ENCODE measurements at regions not wholly inside any gene's neighbourhood (a gene's known extent, or its start where the extent isn't known, plus 50 kb on each side); places are given as distances from the start of the nearest gene placed in this dataset.
"Not testable (repeated sequence)": the region's sequence is repeated elsewhere in the genome, so short reads cannot be mapped to it uniquely, and the experiment has no call there.

- no peak overlapping the region for H3K4me3 Mint-ChIP-seq
- H3K27ac Mint-ChIP-seq: no peak overlapping the region
- peaks cover 3% of the 10 kb centered on the region for H3K9me3 Mint-ChIP-seq
- H3K27me3 Mint-ChIP-seq: no peaks in the 10 kb centered on the region
- H3K36me3 Mint-ChIP-seq: no peaks in the 10 kb centered on the region
- no peaks in the 10 kb centered on the region for H3K4me1 Mint-ChIP-seq
- no peak for ATAC-seq
Observed at GRCh38 chr2:122750095-122750494, 994.6 kb downstream of the TSN start.

- Mint-ChIP-seq H3K36me3 (no peaks in the 10 kb centered on the region), H3K27ac (no peak overlapping the region), H3K27me3 (no peaks in the 10 kb centered on the region), H3K9me3 (peaks cover 3% of the 10 kb centered on the region), H3K4me3 (no peak overlapping the region), H3K4me1 (no peaks in the 10 kb centered on the region)
- no peak for ATAC-seq
Observed at GRCh38 chr2:122750808-122751207, 995.4 kb downstream of the TSN start.

- Mint-ChIP-seq H3K4me3 (no peak overlapping the region), H3K36me3 (no peaks in the 10 kb centered on the region), H3K4me1 (no peaks in the 10 kb centered on the region), H3K27me3 (no peaks in the 10 kb centered on the region), H3K9me3 (peaks cover 3% of the 10 kb centered on the region), H3K27ac (no peak overlapping the region)
- ATAC-seq: no peak
Observed at GRCh38 chr2:122753336-122753735, 997.9 kb downstream of the TSN start.

GRCh38 chr2:122754561-122754960, 999.1 kb downstream of the TSN start:
- H3K27ac Mint-ChIP-seq: no peak overlapping the region
- no peaks in the 10 kb centered on the region for H3K36me3 Mint-ChIP-seq

GRCh38 chr2:122755281-122755780, 999.9 kb downstream of the TSN start:
- no peaks in the 10 kb centered on the region for H3K4me1 Mint-ChIP-seq

More at GRCh38 chr2:122754561-122754960, 999.1 kb downstream of the TSN start:
- Mint-ChIP-seq H3K4me3 (no peak overlapping the region), H3K9me3 (peaks cover 3% of the 10 kb centered on the region), H3K4me1 (no peaks in the 10 kb centered on the region), H3K27me3 (no peaks in the 10 kb centered on the region)
- no peak for ATAC-seq

GRCh38 chr2:122758967-122759366, 1003.5 kb downstream of the TSN start:
- H3K36me3 Mint-ChIP-seq: no peaks in the 10 kb centered on the region

More at GRCh38 chr2:122755281-122755780, 999.9 kb downstream of the TSN start:
- Mint-ChIP-seq H3K4me3 (no peak overlapping the region), H3K27ac (no peak overlapping the region), H3K36me3 (no peaks in the 10 kb centered on the region), H3K27me3 (no peaks in the 10 kb centered on the region), H3K9me3 (peaks cover 3% of the 10 kb centered on the region)
- ATAC-seq: no peak

GRCh38 chr2:122764014-122764413, 1008.6 kb downstream of the TSN start:
- no peak for ATAC-seq
- Mint-ChIP-seq H3K4me1 (no peaks in the 10 kb centered on the region), H3K9me3 (peaks cover 11% of the 10 kb centered on the region), H3K27me3 (no peaks in the 10 kb centered on the region), H3K36me3 (no peaks in the 10 kb centered on the region), H3K4me3 (no peak overlapping the region), H3K27ac (no peak overlapping the region)

More at GRCh38 chr2:122758967-122759366, 1003.5 kb downstream of the TSN start:
- peak; percentile 24 for ATAC-seq
- H3K4me1 Mint-ChIP-seq: no peaks in the 10 kb centered on the region
- no peaks in the 10 kb centered on the region for H3K27me3 Mint-ChIP-seq
- peaks cover 9% of the 10 kb centered on the region for H3K9me3 Mint-ChIP-seq
- H3K4me3 Mint-ChIP-seq: no peak overlapping the region
- H3K27ac Mint-ChIP-seq: no peak overlapping the region

GRCh38 chr2:122780251-122780650, 1024.8 kb downstream of the TSN start:
- Mint-ChIP-seq H3K27ac (no peak overlapping the region), H3K4me1 (no peaks in the 10 kb centered on the region), H3K9me3 (peaks cover 6% of the 10 kb centered on the region), H3K27me3 (no peaks in the 10 kb centered on the region), H3K4me3 (no peak overlapping the region), H3K36me3 (no peaks in the 10 kb centered on the region)
- ATAC-seq: no peak

GRCh38 chr2:122794100-122794499, 1038.6 kb downstream of the TSN start:
- Mint-ChIP-seq H3K36me3 (no peaks in the 10 kb centered on the region), H3K4me3 (no peak overlapping the region), H3K9me3 (peaks cover 3% of the 10 kb centered on the region), H3K27ac (no peak overlapping the region), H3K4me1 (no peaks in the 10 kb centered on the region), H3K27me3 (no peaks in the 10 kb centered on the region)
- no peak for ATAC-seq

GRCh38 chr2:122795763-122796162, 1040.3 kb downstream of the TSN start:
- Mint-ChIP-seq H3K27me3 (no peaks in the 10 kb centered on the region), H3K9me3 (no peaks in the 10 kb centered on the region), H3K27ac (no peak overlapping the region), H3K36me3 (no peaks in the 10 kb centered on the region), H3K4me1 (no peaks in the 10 kb centered on the region), H3K4me3 (no peak overlapping the region)
- ATAC-seq: no peak

GRCh38 chr2:122799391-122799790, 1043.9 kb downstream of the TSN start:
- Mint-ChIP-seq H3K4me1 (no peaks in the 10 kb centered on the region), H3K27ac (no peak overlapping the region), H3K4me3 (no peak overlapping the region), H3K36me3 (no peaks in the 10 kb centered on the region), H3K9me3 (peaks cover 2% of the 10 kb centered on the region), H3K27me3 (no peaks in the 10 kb centered on the region)
- no peak for ATAC-seq

GRCh38 chr2:122800781-122801180, 1045.3 kb downstream of the TSN start:
- Mint-ChIP-seq H3K36me3 (no peaks in the 10 kb centered on the region), H3K9me3 (peaks cover 2% of the 10 kb centered on the region)
- no peak for ATAC-seq

GRCh38 chr2:122804494-122804893, 1049.0 kb downstream of the TSN start:
- no peaks in the 10 kb centered on the region for H3K36me3 Mint-ChIP-seq
- ATAC-seq: no peak
- H3K4me1 Mint-ChIP-seq: no peaks in the 10 kb centered on the region
- H3K9me3 Mint-ChIP-seq: peaks cover 2% of the 10 kb centered on the region
- no peaks in the 10 kb centered on the region for H3K27me3 Mint-ChIP-seq
- no peak overlapping the region for H3K27ac Mint-ChIP-seq
- no peak overlapping the region for H3K4me3 Mint-ChIP-seq

More at GRCh38 chr2:122800781-122801180, 1045.3 kb downstream of the TSN start:
- Mint-ChIP-seq H3K4me3 (no peak overlapping the region), H3K27me3 (no peaks in the 10 kb centered on the region), H3K4me1 (no peaks in the 10 kb centered on the region), H3K27ac (no peak overlapping the region)

- no peaks in the 10 kb centered on the region for H3K4me1 Mint-ChIP-seq
- H3K9me3 Mint-ChIP-seq: peaks cover 2% of the 10 kb centered on the region
- no peak overlapping the region for H3K27ac Mint-ChIP-seq
- H3K36me3 Mint-ChIP-seq: no peaks in the 10 kb centered on the region
- no peaks in the 10 kb centered on the region for H3K27me3 Mint-ChIP-seq
- ATAC-seq: no peak
- H3K4me3 Mint-ChIP-seq: no peak overlapping the region
Observed at GRCh38 chr2:122805346-122805745, 1049.9 kb downstream of the TSN start.

- peaks cover 7% of the 10 kb centered on the region for H3K9me3 Mint-ChIP-seq
- no peak for ATAC-seq
- H3K36me3 Mint-ChIP-seq: no peaks in the 10 kb centered on the region
- H3K4me1 Mint-ChIP-seq: no peaks in the 10 kb centered on the region
- no peak overlapping the region for H3K27ac Mint-ChIP-seq
- H3K27me3 Mint-ChIP-seq: no peaks in the 10 kb centered on the region
- no peak overlapping the region for H3K4me3 Mint-ChIP-seq
Observed at GRCh38 chr2:122808286-122808969, 1053.0 kb downstream of the TSN start.

GRCh38 chr2:122812214-122812613, 1056.8 kb downstream of the TSN start:
- not testable (repeated sequence) for H3K4me3 Mint-ChIP-seq, H3K4me1 Mint-ChIP-seq, H3K27me3 Mint-ChIP-seq, H3K27ac Mint-ChIP-seq, H3K36me3 Mint-ChIP-seq, ATAC-seq, H3K9me3 Mint-ChIP-seq

Data from stimulated activated memory B cell treated with anti-CD40 and anti-IgM and Interleukin-4, amounts not matched to agents 10 μg/mL and 1 μg/mL and 100 μg/mL, for 72 hours (primary cell).